Skin of body (tissue), 1 donor: ENCODE measurements at regions not wholly inside any gene's neighbourhood (a gene's known extent, or its start where the extent isn't known, plus 50 kb on each side); places are given as distances from the start of the nearest gene placed in this dataset.

Experiments used
- DNase-seq: peaks from one replicate; lab custom pipeline; 2025; lab: John Stamatoyannopoulos, UW

GRCh38 chr3:66592016-66592761 lies 91.4 kb upstream of the LRIG1 start:
- peak; percentile 32 for DNase-seq

GRCh38 chr3:66592927-66593625 lies 92.3 kb upstream of the LRIG1 start:
- DNase-seq = no peak

- DNase-seq = no peak
Observed at GRCh38 chr3:66593978-66594377, 93.2 kb upstream of the LRIG1 start.

GRCh38 chr3:66597308-66597863 lies 96.6 kb upstream of the LRIG1 start:
- DNase-seq = no peak

- DNase-seq = peak; percentile 53
Observed at GRCh38 chr3:66598168-66598567, 97.3 kb upstream of the LRIG1 start.

GRCh38 chr3:66602237-66602636 lies 101.4 kb upstream of the LRIG1 start:
- no peak for DNase-seq

GRCh38 chr3:66602691-66603090 lies 101.9 kb upstream of the LRIG1 start:
- DNase-seq = no peak

GRCh38 chr3:66603151-66603611 lies 102.4 kb upstream of the LRIG1 start:
- no peak for DNase-seq

GRCh38 chr3:66604481-66604880 lies 103.7 kb upstream of the LRIG1 start:
- no peak for DNase-seq

- no peak for DNase-seq
Observed at GRCh38 chr3:66606126-66606525, 105.3 kb upstream of the LRIG1 start.

- DNase-seq = no peak
Observed at GRCh38 chr3:66606868-66607267, 106.0 kb upstream of the LRIG1 start.

- peak; percentile 11 for DNase-seq
Observed at GRCh38 chr3:66609660-66610561, 109.1 kb upstream of the LRIG1 start.

GRCh38 chr3:66610562-66610909 lies 109.7 kb upstream of the LRIG1 start:
- no peak for DNase-seq

- no peak for DNase-seq
Observed at GRCh38 chr3:66615643-66616301, 115.0 kb upstream of the LRIG1 start.

GRCh38 chr3:66617351-66617750 lies 116.5 kb upstream of the LRIG1 start:
- no peak for DNase-seq

- DNase-seq = no peak
Observed at GRCh38 chr3:66618066-66618465, 117.2 kb upstream of the LRIG1 start.

- DNase-seq = no peak
Observed at GRCh38 chr3:66620296-66620695, 119.5 kb upstream of the LRIG1 start.

GRCh38 chr3:66622756-66623457 lies 122.1 kb upstream of the LRIG1 start:
- DNase-seq = no peak

GRCh38 chr3:66625505-66626216 lies 124.8 kb upstream of the LRIG1 start:
- peak; percentile 30 for DNase-seq
